Stimulated activated CD4-positive, alpha-beta T cell treated with anti-CD3 and anti-CD28 coated beads, TNF-alpha, amount 100 ng/mL, for 48 hours (primary cell): ENCODE measurements at regions not wholly inside any gene's neighbourhood (a gene's known extent, or its start where the extent isn't known, plus 50 kb on each side); places are given as distances from the start of the nearest gene placed in this dataset.

ENCODE experiments used
- DNase-seq, 3 donors: peaks; one replicate each; pipeline ENCODE4 v3.0.0-alpha.2; 2020; ENCODE audit warnings: low read depth in 3 of 3

DNA sequence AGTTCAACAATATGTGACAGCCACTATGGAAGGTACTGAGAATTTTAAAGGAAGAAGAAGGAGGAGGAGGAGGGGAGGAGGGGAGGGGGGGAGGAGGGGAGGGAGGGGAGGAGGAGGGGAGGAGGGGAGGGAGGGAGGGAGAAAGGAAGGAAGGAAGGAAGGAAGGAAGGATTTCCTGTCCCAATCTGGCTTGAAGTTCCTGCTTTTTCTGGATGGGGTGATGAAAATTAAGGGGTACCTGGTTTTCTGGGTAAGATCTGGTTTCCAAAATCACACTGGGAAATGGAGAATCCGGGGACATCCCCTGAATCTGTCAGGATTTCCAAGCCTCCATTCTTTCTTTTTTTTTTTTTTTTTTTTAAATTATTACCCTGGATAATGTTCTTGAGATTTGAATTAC is 271.8 kb downstream of the MTX2 start:
- no peak for DNase-seq

DNA sequence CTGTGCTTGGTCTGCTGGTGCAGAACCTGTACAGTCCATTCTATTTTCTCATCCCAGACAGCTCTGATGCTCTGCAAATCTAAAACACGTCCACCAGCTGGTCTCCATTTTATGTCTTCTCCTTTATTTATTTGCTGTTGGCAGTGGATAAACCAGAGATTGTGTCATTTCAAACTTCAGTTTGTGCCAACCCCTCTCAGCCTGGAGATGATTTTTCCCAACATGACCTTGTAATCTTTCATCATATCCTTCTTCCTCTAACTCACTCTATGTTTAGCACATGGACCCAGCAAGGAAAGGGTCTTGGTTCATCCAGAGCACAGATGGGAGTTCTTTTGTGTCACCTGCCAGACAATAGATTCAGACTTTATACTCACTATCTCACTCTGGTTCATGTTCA is 273.2 kb downstream of the MTX2 start:
- no peak for DNase-seq

- DNase-seq: no peak
Measured at GRCh38 chr2:176544557-176544956, 275.3 kb downstream of the MTX2 start.

DNA sequence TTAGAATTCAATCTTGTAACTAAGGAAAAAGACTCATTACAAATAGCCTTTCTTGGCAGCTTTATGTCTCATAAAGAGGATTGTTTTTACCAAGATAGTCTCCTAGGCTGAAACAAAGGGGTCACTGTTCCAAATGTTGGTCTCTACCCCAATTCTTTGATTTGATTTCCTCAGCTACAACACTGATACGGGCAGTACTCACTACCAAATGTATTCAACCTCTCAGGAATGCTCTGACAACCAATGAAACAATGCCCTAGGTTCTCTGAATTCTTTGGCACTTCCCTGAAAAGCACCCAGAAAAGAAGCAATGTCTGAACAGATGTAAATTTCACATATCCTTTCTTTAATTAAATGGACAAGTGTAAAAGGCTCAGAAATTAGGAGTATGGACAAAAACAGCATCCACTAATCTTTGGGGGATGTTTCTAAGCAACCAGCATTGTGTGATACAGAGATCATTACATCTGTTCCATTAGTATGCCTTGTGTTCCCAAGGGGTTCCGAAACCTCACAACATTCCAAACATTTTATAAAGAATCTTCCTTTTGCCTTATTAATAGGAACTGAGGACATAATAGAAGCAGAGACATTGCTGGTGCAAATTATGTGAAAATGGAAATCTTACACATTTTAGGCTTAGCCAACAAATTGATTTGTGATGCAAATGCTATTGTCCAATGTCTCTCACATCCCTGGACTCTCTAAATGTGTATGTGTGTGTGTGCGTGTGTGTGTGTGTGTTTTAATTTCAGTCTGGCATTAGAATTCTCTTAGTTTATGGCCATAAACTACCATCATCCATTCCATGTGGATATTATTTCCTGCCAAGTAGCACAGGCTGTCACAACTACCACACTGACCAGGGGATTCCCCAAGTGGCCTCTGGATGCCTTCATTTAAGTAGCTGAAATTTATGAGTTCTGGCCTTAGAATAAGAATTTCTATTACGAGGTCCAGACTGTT is 276.0 kb downstream of the MTX2 start:
- DNase-seq: no peak

DNA sequence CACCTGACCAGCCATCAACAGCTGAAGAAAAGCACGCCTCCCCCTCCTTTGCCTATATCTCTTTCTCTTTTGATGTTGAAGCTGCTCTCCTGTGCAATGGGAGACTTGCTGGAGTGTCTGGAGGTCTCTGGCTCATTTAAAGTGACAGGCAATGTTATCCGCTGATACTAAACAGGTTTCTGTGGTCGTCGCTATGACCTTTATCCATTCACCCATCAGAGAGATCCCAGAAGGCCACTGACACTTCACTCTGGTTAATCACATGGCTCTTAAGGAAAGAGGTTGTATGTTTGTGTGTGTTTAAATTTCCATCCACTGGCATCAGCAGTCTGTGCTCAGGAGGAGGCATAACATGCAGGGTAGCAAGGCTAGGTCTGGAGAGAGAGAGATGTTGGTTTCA is 277.3 kb downstream of the MTX2 start:
- DNase-seq: no peak

- no peak for DNase-seq
Measured at GRCh38 chr2:176552501-176553135, 283.4 kb downstream of the MTX2 start.

DNA sequence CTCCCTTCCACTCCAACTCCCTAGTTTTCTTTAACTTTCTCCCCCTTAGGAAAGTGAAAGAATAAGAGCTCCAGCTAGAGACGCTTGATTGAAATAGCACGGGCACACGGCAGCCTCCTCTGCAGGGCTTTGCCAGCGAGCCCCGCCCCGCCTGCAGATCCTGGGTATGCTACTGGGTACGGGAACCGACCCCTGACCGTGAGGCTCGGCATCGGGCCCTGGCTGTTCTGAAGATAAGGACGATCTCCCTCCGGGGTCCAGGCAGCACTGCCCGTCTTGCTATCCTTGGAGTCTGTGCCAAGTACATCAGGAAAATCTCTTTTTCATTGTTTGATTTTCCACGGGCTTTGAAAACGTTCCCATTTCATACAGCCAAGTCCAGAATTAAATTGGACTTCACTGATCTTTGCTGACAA is 284.5 kb downstream of the MTX2 start:
- peak in 1 of 3 donors; percentile 9 for DNase-seq

DNA sequence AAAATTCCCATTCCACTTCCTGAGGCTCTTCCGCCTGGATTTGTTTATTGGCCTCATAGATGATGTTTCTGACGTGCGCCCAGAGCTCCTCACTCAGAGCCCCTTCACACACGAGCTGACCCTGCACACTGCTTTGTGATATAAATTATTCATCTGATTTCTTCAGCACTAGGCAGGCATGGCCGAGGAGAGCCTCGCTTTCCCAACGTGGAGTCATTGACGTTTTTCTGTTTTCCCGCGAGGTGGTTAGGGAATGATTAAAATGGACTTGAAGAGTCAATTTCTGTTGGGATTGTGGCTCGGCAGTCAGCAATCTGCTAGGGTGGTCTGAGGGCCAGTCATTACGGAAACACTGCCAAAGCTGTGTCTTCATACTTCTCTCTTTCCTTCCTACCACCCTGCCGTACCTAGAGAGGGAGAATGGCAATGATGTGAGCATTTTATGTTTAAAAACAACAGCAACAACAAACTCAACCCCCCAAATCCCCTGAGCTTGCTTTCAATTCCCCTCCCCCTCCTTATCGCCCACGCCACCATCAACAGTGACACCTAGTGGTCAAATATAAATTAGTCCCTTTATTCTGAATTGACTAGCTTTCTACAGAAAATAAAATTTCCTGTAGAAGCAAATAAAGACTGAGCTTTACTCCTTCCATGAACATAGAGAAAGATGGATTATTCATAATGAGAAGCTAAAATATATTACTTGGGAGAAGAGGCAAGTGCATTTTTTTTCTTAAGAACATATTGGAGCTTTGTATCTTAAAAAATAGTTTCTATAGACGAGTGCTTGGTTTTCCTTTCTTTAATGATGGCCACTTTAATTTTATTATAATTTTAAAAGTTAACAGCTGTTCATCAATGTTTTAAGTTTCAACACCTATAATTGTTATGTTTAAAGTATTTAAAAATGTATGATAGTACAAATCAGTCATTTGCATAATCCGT is 285.1 kb downstream of the MTX2 start:
- DNase-seq: peak in 1 of 3 donors; percentile 12

DNA sequence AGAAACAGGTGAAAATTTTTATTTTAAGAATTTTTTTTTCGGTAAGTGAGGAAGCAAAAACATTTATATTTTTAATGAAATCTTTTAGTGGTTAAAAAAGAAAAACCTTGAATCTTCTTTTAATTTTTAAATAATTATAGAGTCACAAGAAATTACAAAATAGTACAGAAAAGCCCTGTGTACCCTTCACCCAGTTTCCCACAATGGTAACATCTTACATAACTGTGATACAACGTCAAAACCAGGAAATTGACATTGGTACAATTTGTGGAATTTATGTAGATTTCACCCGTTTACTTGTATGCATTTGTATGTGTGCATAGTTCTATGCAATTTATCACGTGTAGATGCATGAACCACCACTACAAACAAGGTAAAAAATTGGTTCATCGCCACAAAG is 285.9 kb downstream of the MTX2 start:
- no peak for DNase-seq

- no peak for DNase-seq
Measured at GRCh38 chr2:176555781-176556180, 286.5 kb downstream of the MTX2 start.

DNA sequence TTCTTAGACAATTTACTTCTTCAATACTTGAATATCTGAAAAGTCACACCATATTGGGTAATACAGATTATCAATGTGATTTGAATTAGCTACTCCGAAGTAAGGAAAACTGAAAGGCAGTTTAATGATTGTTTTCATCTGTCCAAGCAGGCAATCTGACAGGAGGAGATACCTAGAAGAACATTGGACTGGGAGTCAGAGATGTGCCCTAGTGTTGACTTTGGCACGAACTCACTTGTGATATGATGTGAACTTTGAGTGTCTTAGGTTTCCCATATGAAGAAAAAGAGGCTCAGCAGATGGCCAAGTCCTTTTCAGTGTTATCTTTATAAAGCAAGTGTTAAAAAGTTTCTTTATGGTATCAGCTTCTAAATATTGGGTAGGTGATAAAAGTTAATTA is 287.1 kb downstream of the MTX2 start:
- no peak for DNase-seq

DNA sequence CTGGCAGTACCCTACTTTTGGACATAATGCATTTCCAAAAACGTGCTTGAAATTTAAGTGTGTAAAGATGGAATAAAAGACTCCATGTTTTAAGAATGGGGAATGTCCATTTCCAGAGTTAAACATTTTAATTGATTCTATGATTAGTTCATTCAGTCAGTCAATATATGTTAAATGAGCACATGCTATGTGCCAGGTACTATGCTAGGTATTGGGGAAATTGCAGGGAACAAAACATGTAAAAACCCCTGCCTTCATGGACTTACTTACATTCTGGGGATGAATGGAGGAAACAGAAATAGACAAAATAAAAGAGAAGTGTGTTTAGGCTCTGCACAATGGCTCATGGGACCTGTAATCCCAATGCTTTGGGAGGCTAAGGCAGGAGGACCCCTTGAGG is 288.6 kb downstream of the MTX2 start:
- no peak for DNase-seq

DNA sequence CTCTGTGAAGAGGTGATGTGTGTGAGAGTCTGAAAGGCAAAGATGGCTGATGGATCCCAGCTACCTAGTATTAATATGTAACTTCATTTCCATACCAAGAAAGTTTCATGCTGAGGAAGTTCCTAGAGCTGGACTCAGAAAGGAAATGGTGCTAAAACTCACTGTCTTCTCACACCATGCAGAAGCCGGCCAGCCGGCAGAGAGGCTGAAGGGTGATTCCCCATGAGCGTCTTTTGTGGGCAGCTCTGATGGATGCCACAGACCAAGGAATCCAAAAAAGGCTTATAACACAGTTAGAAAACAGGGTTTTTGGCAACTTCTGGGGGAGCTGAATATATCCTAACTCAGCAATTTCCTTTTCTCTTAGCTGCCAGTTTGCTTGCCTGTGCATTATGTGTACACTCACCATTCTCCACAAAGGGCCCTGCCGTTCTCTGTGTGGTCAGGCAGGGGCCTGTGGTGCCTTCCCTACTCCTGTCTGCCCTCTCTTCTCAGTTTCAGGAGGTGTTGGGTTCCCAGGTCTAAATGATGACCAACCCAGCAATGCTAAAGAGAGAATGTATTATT is 289.4 kb downstream of the MTX2 start:
- no peak for DNase-seq

DNA sequence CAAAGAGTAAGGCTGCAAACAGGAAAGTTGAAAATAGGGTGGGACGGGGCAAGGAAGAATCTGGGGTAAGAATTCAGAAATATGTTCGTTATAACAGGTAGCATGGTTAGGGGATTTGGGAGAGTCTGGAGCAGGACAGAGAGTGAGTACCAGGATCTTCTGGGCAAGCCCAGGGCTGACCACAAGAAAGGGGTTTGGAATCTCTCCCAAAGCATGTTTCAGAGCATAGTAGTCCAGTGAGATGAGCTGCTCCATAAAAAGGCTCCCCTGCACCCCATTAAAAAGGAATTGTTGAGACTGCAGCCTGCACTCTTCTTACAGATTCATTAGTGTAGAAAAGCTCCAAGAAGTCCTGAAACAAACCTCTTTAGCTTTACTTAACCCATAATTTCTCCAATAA is 291.1 kb downstream of the MTX2 start:
- no peak for DNase-seq

DNA sequence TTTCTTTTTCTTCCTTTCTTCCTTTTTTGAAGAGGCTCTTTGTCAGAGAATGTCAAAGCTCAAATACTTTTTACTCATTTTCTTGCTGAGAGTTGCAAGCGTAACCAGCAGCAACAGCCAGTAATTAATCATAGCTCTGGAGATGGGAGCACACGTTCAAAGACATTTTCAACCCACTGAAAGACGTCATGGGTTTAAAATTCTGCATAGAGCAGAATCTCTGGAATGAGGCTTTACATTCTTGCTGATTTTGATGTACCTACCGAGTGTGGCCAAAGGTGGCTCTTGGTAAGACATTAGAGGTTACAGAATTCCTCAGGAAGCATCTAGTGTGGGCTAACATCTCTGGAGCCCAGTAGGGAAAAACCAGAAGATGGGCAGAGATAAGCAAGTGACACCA is 292.5 kb downstream of the MTX2 start:
- no peak for DNase-seq

- DNase-seq: no peak
Measured at GRCh38 chr2:176562359-176563078, 293.3 kb downstream of the MTX2 start.

DNA sequence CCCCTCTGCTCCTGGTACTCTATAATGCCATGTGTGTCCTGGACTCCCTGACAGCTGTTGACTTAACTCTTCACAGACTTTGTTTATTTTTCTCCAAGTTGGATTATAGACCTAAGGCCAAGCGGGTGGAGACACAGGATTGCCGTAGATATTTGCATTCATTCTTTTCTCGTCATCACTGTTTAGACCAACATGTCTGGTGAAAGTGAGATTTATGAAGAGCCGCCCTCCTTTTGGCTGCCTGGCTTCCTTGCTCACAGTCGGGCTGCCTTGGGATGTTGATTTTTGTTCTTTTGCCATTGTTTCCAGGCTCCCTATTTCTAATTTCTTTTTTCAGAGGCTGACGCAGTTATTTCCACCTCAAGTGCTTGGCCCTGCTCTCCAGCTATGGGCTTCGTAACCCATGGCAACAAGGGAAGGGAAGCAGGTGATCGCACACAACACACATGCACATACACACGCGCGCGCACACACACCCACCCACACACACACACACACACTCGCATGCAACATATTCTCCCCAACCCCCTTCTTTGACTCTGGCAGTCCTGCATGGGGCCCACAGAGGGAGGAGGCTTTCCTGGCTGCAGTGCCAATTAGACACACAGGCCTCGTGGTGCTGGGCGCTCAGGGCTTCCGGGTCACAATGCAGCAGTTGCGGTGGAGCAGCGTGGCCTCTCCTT is 296.5 kb downstream of the MTX2 start:
- no peak for DNase-seq

- no peak for DNase-seq
Measured at GRCh38 chr2:176566496-176566895, 297.3 kb downstream of the MTX2 start.

DNA sequence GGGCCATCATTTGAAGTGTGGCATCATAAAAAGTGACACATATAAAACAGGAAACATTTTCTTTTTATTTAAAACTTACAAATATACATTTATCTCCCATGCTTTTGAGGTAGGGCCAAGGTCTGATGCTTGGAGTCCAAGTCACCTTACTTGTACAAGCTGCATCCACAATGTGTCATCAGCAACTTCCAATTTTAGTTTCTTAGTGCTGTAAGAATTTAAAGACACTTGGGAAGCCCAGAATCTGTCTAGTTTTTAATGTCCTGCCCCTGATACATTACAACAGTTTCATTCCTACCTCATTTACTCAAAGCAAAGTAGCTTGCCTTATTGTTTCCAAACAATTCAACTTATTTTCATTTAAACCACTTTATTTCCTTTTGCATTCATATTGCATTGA is 297.7 kb downstream of the MTX2 start:
- no peak for DNase-seq

DNA sequence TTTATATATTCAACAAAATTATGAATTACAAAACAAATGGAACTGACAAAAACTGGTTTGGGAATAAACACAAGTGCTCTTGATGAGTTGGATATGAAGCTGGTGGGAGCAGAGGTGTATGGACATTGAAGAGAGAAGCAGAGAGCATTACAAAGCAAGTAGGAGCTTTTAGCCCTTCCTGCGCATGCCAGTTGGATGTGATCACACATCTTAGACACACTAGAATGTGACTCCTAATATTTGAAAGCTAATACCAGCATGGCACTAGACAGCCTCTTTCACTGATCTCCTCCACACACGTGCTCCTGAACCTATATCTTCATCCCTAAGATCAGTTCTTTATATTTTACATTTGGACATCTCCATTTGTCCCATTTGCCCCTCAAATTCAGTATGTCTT is 298.1 kb downstream of the MTX2 start:
- no peak for DNase-seq

DNA sequence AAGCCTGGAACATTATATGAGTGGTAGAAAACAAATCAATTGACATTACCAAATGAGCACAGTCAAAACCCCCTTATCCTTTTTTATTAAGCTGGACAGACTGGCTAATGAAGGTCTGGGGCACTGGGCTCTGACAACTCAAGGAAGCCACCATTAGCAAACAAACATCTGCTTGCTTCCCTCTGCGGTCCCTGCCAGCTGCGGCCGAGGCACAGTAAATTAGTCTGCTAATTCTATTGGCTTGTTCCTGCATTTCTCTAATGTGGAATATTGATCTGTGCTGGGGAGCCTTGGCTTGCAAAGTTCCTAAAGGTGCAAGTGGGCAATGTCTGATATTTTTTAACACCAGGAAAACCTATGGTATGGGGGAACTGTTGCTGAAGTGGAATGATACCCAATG is 300.3 kb downstream of the MTX2 start:
- DNase-seq: no peak
